ENCODE measurements at regions not wholly inside any gene's neighbourhood (a gene's known extent, or its start where the extent isn't known, plus 50 kb on each side); places are given as distances from the start of the nearest gene placed in this dataset.

GRCh38 chr10:112895292-112895691 lies 54.8 kb upstream of the TCF7L2 start:
- Histone ChIP-seq H3K36me3 (ENCODE audit: control insufficient read depth, insufficient read depth, low read length) (no peaks in the 10 kb centered on the region), H3K27me3 (ENCODE audit: control insufficient read depth, insufficient read depth, low read length) (no peaks in the 10 kb centered on the region), H3K4me3 (ENCODE audit: low read length) (no peak overlapping the region), H3K4me1 (ENCODE audit: control insufficient read depth, insufficient read depth, low read length) (peaks cover 7% of the 10 kb centered on the region), H3K9me3 (ENCODE audit: control insufficient read depth, insufficient read depth, low read length) (no peaks in the 10 kb centered on the region), H3K27ac (ENCODE audit: low read length) (no peak overlapping the region)
- no peak for DNase-seq (ENCODE audit: low read depth, low spot score)
- no CpG with 5 or more reads among the region's 4 CpGs for WGBS (ENCODE audit: insufficient coverage, insufficient read length)

GRCh38 chr10:112896273-112896672 lies 53.8 kb upstream of the TCF7L2 start:
- WGBS (ENCODE audit: insufficient coverage, insufficient read length) = 100% methylated on average over 1 of the region's 3 CpGs
- no peak overlapping the region for H3K4me3 ChIP-seq (ENCODE audit: low read length)
- no peaks in the 10 kb centered on the region for H3K36me3 ChIP-seq (ENCODE audit: control insufficient read depth, insufficient read depth, low read length)

GRCh38 chr10:112896722-112897121 lies 53.3 kb upstream of the TCF7L2 start:
- Histone ChIP-seq H3K27me3 (ENCODE audit: control insufficient read depth, insufficient read depth, low read length) (no peaks in the 10 kb centered on the region), H3K27ac (ENCODE audit: low read length) (no peak overlapping the region), H3K4me1 (ENCODE audit: control insufficient read depth, insufficient read depth, low read length) (peaks cover 7% of the 10 kb centered on the region), H3K9me3 (ENCODE audit: control insufficient read depth, insufficient read depth, low read length) (no peaks in the 10 kb centered on the region), H3K4me3 (ENCODE audit: low read length) (no peak overlapping the region), H3K36me3 (ENCODE audit: control insufficient read depth, insufficient read depth, low read length) (no peaks in the 10 kb centered on the region)
- no peak for DNase-seq (ENCODE audit: low read depth, low spot score)
- no CpG with 5 or more reads among the region's 5 CpGs for WGBS (ENCODE audit: insufficient coverage, insufficient read length)

More at GRCh38 chr10:112896273-112896672, 53.8 kb upstream of the TCF7L2 start:
- H3K9me3 ChIP-seq (ENCODE audit: control insufficient read depth, insufficient read depth, low read length) = no peaks in the 10 kb centered on the region
- H3K27me3 ChIP-seq (ENCODE audit: control insufficient read depth, insufficient read depth, low read length) = no peaks in the 10 kb centered on the region
- H3K27ac ChIP-seq (ENCODE audit: low read length) = no peak overlapping the region
- DNase-seq (ENCODE audit: low read depth, low spot score) = no peak
- H3K4me1 ChIP-seq (ENCODE audit: control insufficient read depth, insufficient read depth, low read length) = peaks cover 7% of the 10 kb centered on the region

GRCh38 chr10:112898540-112899390 lies 51.3 kb upstream of the TCF7L2 start:
- DNase-seq (ENCODE audit: low read depth, low spot score) = peak; percentile 73
- Histone ChIP-seq H3K36me3 (ENCODE audit: control insufficient read depth, insufficient read depth, low read length) (no peaks in the 10 kb centered on the region), H3K27me3 (ENCODE audit: control insufficient read depth, insufficient read depth, low read length) (no peaks in the 10 kb centered on the region), H3K9me3 (ENCODE audit: control insufficient read depth, insufficient read depth, low read length) (no peaks in the 10 kb centered on the region), H3K4me3 (ENCODE audit: low read length) (no peak overlapping the region; the same call in 1 of the 2 replicates), H3K4me1 (ENCODE audit: control insufficient read depth, insufficient read depth, low read length) (peaks cover 7% of the 10 kb centered on the region), H3K27ac (ENCODE audit: low read length) (peak overlapping the region; percentile 12)
- no CpG with 5 or more reads among the region's 24 CpGs for WGBS (ENCODE audit: insufficient coverage, insufficient read length)

- Histone ChIP-seq H3K9me3 (ENCODE audit: control insufficient read depth, insufficient read depth, low read length) (no peaks in the 10 kb centered on the region), H3K4me3 (ENCODE audit: low read length) (no peak overlapping the region)
- no CpG with 5 or more reads among the region's 8 CpGs for WGBS (ENCODE audit: insufficient coverage, insufficient read length)
Measured at GRCh38 chr10:112899391-112900065, 50.5 kb upstream of the TCF7L2 start.

More at GRCh38 chr10:112899391-112900065, 50.5 kb upstream of the TCF7L2 start:
- Histone ChIP-seq H3K27ac (ENCODE audit: low read length) (no peak overlapping the region), H3K27me3 (ENCODE audit: control insufficient read depth, insufficient read depth, low read length) (no peaks in the 10 kb centered on the region), H3K36me3 (ENCODE audit: control insufficient read depth, insufficient read depth, low read length) (no peaks in the 10 kb centered on the region), H3K4me1 (ENCODE audit: control insufficient read depth, insufficient read depth, low read length) (peaks cover 7% of the 10 kb centered on the region)
- no peak for DNase-seq (ENCODE audit: low read depth, low spot score)
